GM12892 (cell line): ENCODE measurements at regions not wholly inside any gene's neighbourhood (a gene's known extent, or its start where the extent isn't known, plus 50 kb on each side); places are given as distances from the start of the nearest gene placed in this dataset.

ENCODE experiments used
- POLR2A ChIP-seq: IDR thresholded peaks from 2 replicates; pipeline ENCODE4 v1.6.1; 2011; ENCODE audit warnings: low read depth, low read length, control low read depth
- POLR2AphosphoS5 ChIP-seq: IDR thresholded peaks from 2 replicates; pipeline ENCODE4 v1.6.1; 2011; ENCODE audit warnings: low read depth, low read length, control low read depth

DNA sequence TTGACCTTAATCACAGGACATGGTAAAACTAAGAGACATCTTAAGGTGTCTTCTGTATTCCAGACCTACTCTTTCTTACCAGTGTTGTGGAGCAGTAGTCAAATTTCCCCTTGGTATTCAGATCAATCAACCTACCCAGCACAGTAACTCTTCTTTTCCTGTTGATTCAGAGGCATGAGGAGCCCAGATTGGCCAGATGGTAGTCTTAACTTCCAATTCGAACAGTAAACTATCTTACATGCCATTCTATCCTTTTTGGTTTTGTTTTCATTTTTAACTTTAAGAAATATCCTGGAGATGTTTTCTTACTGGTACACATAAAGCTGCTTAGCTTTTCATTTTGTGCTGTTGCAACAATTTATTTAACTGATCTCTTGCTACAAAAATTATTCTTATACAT lies 630.3 kb upstream of the PKDCC start:
- TF ChIP-seq POLR2A (no peak), POLR2AphosphoS5 (no peak)
